OCI-LY1 (cell line): ENCODE measurements at regions not wholly inside any gene's neighbourhood (a gene's known extent, or its start where the extent isn't known, plus 50 kb on each side); places are given as distances from the start of the nearest gene placed in this dataset.

ENCODE experiments used
- CTCF ChIP-seq: fragments of 200-600 bp; sonication (generic), shearing (Covaris generic); IDR thresholded peaks from 2 replicates; pipeline ENCODE4 v1.5.1; 2017; ENCODE audit warnings: mild to moderate bottlenecking, antibody characterized with exemption, low read length, moderate library complexity, mixed read lengths
- EZH2 ChIP-seq: fragments of 200-600 bp; sonication (generic), shearing (Covaris generic); IDR thresholded peaks from 2 replicates; pipeline ENCODE4 v1.8.0; 2017; ENCODE audit warnings: borderline replicate concordance, mixed run types, mild to moderate bottlenecking, antibody characterized with exemption, low read length, moderate library complexity, mixed read lengths

- TF ChIP-seq CTCF (no peak), EZH2 (no peak)
Measured at GRCh38 chr6:168903613-168904345, 349.9 kb downstream of the THBS2 start.
